CD14-positive monocyte (primary cell): ENCODE measurements at regions not wholly inside any gene's neighbourhood (a gene's known extent, or its start where the extent isn't known, plus 50 kb on each side); places are given as distances from the start of the nearest gene placed in this dataset.

ENCODE experiments used
- DNase-seq, 3 donors: peaks; one replicate each; pipeline ENCODE4 v3.0.0-alpha.2; 2011 to 2022
- H2AFZ ChIP-seq: 2 replicates; pipeline ENCODE4 v1.6.0; 2012; ENCODE audit warnings: mild to moderate bottlenecking, low read depth, low read length, inconsistent platforms; ENCODE audit not compliant: insufficient read depth, poor library complexity, severe bottlenecking
- H3K27ac ChIP-seq, 2 donors: 1 replicate in 1 of 2; 2 replicates in 1 of 2; pipeline ENCODE4 v1.5.1; 2012 to 2013; ENCODE audit warnings: low read length in 2 of 2, control low read depth in 1 of 2, inconsistent platforms in 1 of 2, low read depth in 1 of 2, mild to moderate bottlenecking in 1 of 2
- H3K27me3 ChIP-seq, 2 donors: one replicate each; pipeline versions ENCODE4 v1.6.0 to v1.6.1; 2011 to 2013; ENCODE audit warnings: low read length in 2 of 2; ENCODE audit not compliant: control insufficient read depth in 2 of 2, insufficient read depth in 2 of 2
- H3K36me3 ChIP-seq, 2 donors: replicated peaks in 1 of 2; 1 replicate in 1 of 2; 2 replicates in 1 of 2; pipeline versions ENCODE4 v1.5.1 to v1.6.1; 2012 to 2013; ENCODE audit warnings: low read length in 2 of 2, control low read depth in 1 of 2, inconsistent platforms in 1 of 2, mild to moderate bottlenecking in 1 of 2; ENCODE audit not compliant: insufficient read depth in 2 of 2, control insufficient read depth in 1 of 2
- H3K4me1 ChIP-seq, 2 donors: 1 replicate in 1 of 2; 2 replicates in 1 of 2; pipeline versions ENCODE4 v1.5.1 to v1.6.1; 2012 to 2013; ENCODE audit warnings: low read length in 2 of 2, control low read depth in 1 of 2, inconsistent platforms in 1 of 2, mild to moderate bottlenecking in 1 of 2, moderate library complexity in 1 of 2; ENCODE audit not compliant: insufficient read depth in 2 of 2, control insufficient read depth in 1 of 2
- H3K4me2 ChIP-seq: replicated peaks from 2 replicates; pipeline ENCODE3; 2012; ENCODE audit warnings: low read length, moderate library complexity, mild to moderate bottlenecking; ENCODE audit not compliant: poor library complexity, severe bottlenecking; ENCODE audit errors: extremely low read depth
- H3K4me3 ChIP-seq, 3 experiments: fragments of 200-600 bp in 1 of 3; sonication (generic) in 1 of 3; replicated peaks in 1 of 3; 1 replicate in 2 of 3; 2 replicates in 1 of 3; pipeline ENCODE4 v1.5.1; 2011 to 2013; ENCODE audit warnings: low read length in 3 of 3, mild to moderate bottlenecking in 3 of 3, control low read depth in 2 of 3, low read depth in 2 of 3, inconsistent platforms in 1 of 3, moderate library complexity in 1 of 3
- H3K79me2 ChIP-seq: 2 replicates; pipeline ENCODE4 v1.6.0; 2012; ENCODE audit warnings: mild to moderate bottlenecking, control low read depth, inconsistent platforms, low read length, moderate library complexity; ENCODE audit not compliant: insufficient read depth
- H3K9ac ChIP-seq: 2 replicates; pipeline ENCODE4 v1.6.0; 2017; ENCODE audit warnings: low read length, mild to moderate bottlenecking; ENCODE audit not compliant: insufficient read depth, poor library complexity, severe bottlenecking
- H3K9me3 ChIP-seq, 2 donors: replicated peaks in 1 of 2; 1 replicate in 1 of 2; 2 replicates in 1 of 2; pipeline versions ENCODE4 v1.5.1 to v1.6.1; 2012 to 2013; ENCODE audit warnings: low read length in 2 of 2, control low read depth in 1 of 2; ENCODE audit not compliant: control insufficient read depth in 1 of 2, insufficient read depth in 1 of 2
- H4K20me1 ChIP-seq: 2 replicates; pipeline ENCODE4 v1.6.0; 2012; ENCODE audit warnings: mild to moderate bottlenecking, low read length, control low read depth, moderate library complexity; ENCODE audit not compliant: insufficient read depth
- H3K27ac Mint-ChIP-seq, 7 donors: one replicate each; pipeline ENCODE4 v1.8.0; 2020; ENCODE audit warnings: mild to moderate bottlenecking in 7 of 7, mixed read lengths in 7 of 7, moderate library complexity in 6 of 7, inconsistent platforms in 2 of 7
- H3K27me3 Mint-ChIP-seq, 3 donors: one replicate each; pipeline ENCODE4 v1.8.0; 2021 to 2022; ENCODE audit warnings: low read depth in 3 of 3, mild to moderate bottlenecking in 3 of 3, mixed read lengths in 3 of 3, moderate library complexity in 3 of 3, inconsistent platforms in 1 of 3
- H3K36me3 Mint-ChIP-seq, 2 donors: one replicate each; pipeline ENCODE4 v1.8.0; 2020; ENCODE audit warnings: mixed read lengths in 2 of 2, inconsistent platforms in 1 of 2, mild to moderate bottlenecking in 1 of 2
- H3K4me1 Mint-ChIP-seq: one replicate; pipeline ENCODE4 v1.8.0; 2020; ENCODE audit warnings: mild to moderate bottlenecking, mixed read lengths
- H3K4me3 Mint-ChIP-seq, 2 donors: one replicate each; pipeline ENCODE4 v1.8.0; 2020; ENCODE audit warnings: mild to moderate bottlenecking in 2 of 2, mixed read lengths in 2 of 2, moderate library complexity in 1 of 2
- H3K9me3 Mint-ChIP-seq, 7 donors: one replicate each; pipeline ENCODE4 v1.8.0; 2020 to 2022; ENCODE audit warnings: mixed read lengths in 7 of 7, mild to moderate bottlenecking in 6 of 7, moderate library complexity in 6 of 7, inconsistent platforms in 2 of 7
- CTCF ChIP-seq: fragments of 200-600 bp; IDR thresholded peaks from one replicate; pipeline ENCODE4 v1.8.0; 2022; ENCODE audit warnings: antibody characterized with exemption, mild to moderate bottlenecking
- WGBS: methylation state at CpG from one replicate; pipeline ENCODE4 v1.1.5; 2013; ENCODE audit warnings: missing lambda C conversion rate; ENCODE audit not compliant: insufficient coverage; 5-methylcytosine and 5-hydroxymethylcytosine counted together
- intact Hi-C, 2 donors: fragments of 100-400 bp; cut with micrococcal nuclease; formaldehyde crosslinking; loops; one replicate each; pipeline versions ENCODE4 v1.15.0 to v1.15.1; 2023

- no peak overlapping the region for H3K4me3 Mint-ChIP-seq
- no peak for TF ChIP-seq CTCF
- H3K4me2 ChIP-seq: no peak overlapping the region
- peaks cover 0 to 5% (median 2%) of the 10 kb centered on the region in 7 donors for H3K9me3 Mint-ChIP-seq
- no peaks in the 10 kb centered on the region for H3K4me1 ChIP-seq
- no peak overlapping the region for H3K4me3 ChIP-seq
- no CpG with 5 or more reads among the region's 3 CpGs for WGBS
- no peaks in the 10 kb centered on the region for H3K9me3 ChIP-seq
- intact Hi-C loops: no loop called here
- H3K27ac Mint-ChIP-seq: peak overlapping the region in 3 of 7 donors; percentile 7 to 52 (median 8)
- H3K27ac ChIP-seq: no peak overlapping the region
- no peaks in the 10 kb centered on the region for H3K79me2 ChIP-seq
- peaks cover 11% of the 10 kb centered on the region for H3K4me1 Mint-ChIP-seq
- no peaks in the 10 kb centered on the region for H3K36me3 ChIP-seq
- no peak overlapping the region for H3K9ac ChIP-seq
- H3K36me3 Mint-ChIP-seq: no peaks in the 10 kb centered on the region
- no peak overlapping the region for H2AFZ ChIP-seq
- DNase-seq: peak in 2 of 3 donors; percentile 3 to 12
- no peaks in the 10 kb centered on the region for H3K27me3 ChIP-seq
- no peaks in the 10 kb centered on the region for H4K20me1 ChIP-seq
- peaks cover 0 to 3% (median 0%) of the 10 kb centered on the region in 3 donors for H3K27me3 Mint-ChIP-seq
These were observed 109.7 kb upstream of the GADL1 start for GRCh38 chr3:31004025-31004678.

- Histone ChIP-seq H3K79me2 (no peaks in the 10 kb centered on the region), H3K4me1 (peaks cover 3 to 6% of the 10 kb centered on the region in 2 donors), H3K4me3 (no peak overlapping the region), H3K9ac (no peak overlapping the region), H3K4me2 (no peak overlapping the region), H3K27ac (no peak overlapping the region), H3K36me3 (no peaks in the 10 kb centered on the region), H4K20me1 (no peaks in the 10 kb centered on the region), H3K27me3 (no peaks in the 10 kb centered on the region), H3K9me3 (no peaks in the 10 kb centered on the region), H2AFZ (no peak overlapping the region)
- no peak for DNase-seq
- H3K27ac Mint-ChIP-seq: no peak overlapping the region
- no peaks in the 10 kb centered on the region for H3K36me3 Mint-ChIP-seq
- peaks cover 12% of the 10 kb centered on the region for H3K4me1 Mint-ChIP-seq
- no peak for TF ChIP-seq CTCF
- intact Hi-C loops: no loop called here
- peaks cover 0 to 3% (median 0%) of the 10 kb centered on the region in 3 donors for H3K27me3 Mint-ChIP-seq
- peaks cover 0 to 7% (median 0%) of the 10 kb centered on the region in 7 donors for H3K9me3 Mint-ChIP-seq
- no peak overlapping the region for H3K4me3 Mint-ChIP-seq
These were observed 114.5 kb upstream of the GADL1 start for GRCh38 chr3:31008994-31009393.
